IMR-90 (cell line): ENCODE measurements at regions not wholly inside any gene's neighbourhood (a gene's known extent, or its start where the extent isn't known, plus 50 kb on each side); places are given as distances from the start of the nearest gene placed in this dataset.

Experiments used
- ATAC-seq: fragments of 200-7000 bp; cut with Tn5 transposase; 2 replicates; pipeline ENCODE4 v1.9.1; 2020; ENCODE audit warnings: low read depth, mild to moderate bottlenecking, moderate library complexity
- BruUV-seq: library from RNA; stranded (reverse); fragments of 400-500 nt; replicated peaks from 2 replicates; lab custom pipeline; 2021; lab: Mats Ljungman, UMichigan
- CTCF ChIA-PET: fragments of 300-600 bp; formaldehyde crosslinking; extraction: SDS; loops from one replicate; lab custom pipeline; 2021; ENCODE audit warnings: antibody characterized with exemption; lab: Yijun Ruan, JAX
- POLR2A ChIA-PET: fragments of 300-600 bp; sonication (Branson Sonifier 250); formaldehyde crosslinking; loops from one replicate; lab custom pipeline; 2022; ENCODE audit warnings: antibody characterized with exemption; ENCODE audit not compliant: unreplicated experiment; lab: Charles Lee
- DNase-seq: peaks from one replicate; pipeline ENCODE4 v3.0.0; 2013
- H2AFZ ChIP-seq: replicated peaks from 2 replicates; pipeline ENCODE3; 2013; ENCODE audit warnings: low read length, mild to moderate bottlenecking; ENCODE audit not compliant: poor library complexity
- H2AK5ac ChIP-seq: 2 replicates; pipeline ENCODE4 v1.6.1; 2013; ENCODE audit warnings: low read depth, low read length, inconsistent platforms
- H2AK9ac ChIP-seq: replicated peaks from 2 replicates; pipeline ENCODE3; 2013; ENCODE audit warnings: mild to moderate bottlenecking, low read depth, low read length, moderate library complexity; ENCODE audit not compliant: poor library complexity
- H2BK120ac ChIP-seq: 2 replicates; pipeline ENCODE4 v1.6.1; 2013; ENCODE audit warnings: low read depth, low read length, inconsistent platforms
- H2BK15ac ChIP-seq: 3 replicates; pipeline ENCODE4 v1.6.1; 2013; ENCODE audit warnings: low read depth, low read length, inconsistent platforms
- H2BK20ac ChIP-seq: 2 replicates; pipeline ENCODE4 v1.6.1; 2013; ENCODE audit warnings: low read depth, mild to moderate bottlenecking, inconsistent platforms, low read length, moderate library complexity
- H2BK5ac ChIP-seq: 2 replicates; pipeline ENCODE4 v1.6.1; 2013; ENCODE audit warnings: mild to moderate bottlenecking, low read depth, low read length, inconsistent platforms; ENCODE audit not compliant: poor library complexity, severe bottlenecking
- H3K14ac ChIP-seq: replicated peaks from 2 replicates; pipeline ENCODE4 v1.6.1; 2013; ENCODE audit warnings: low read depth, low read length, inconsistent platforms
- H3K18ac ChIP-seq: 2 replicates; pipeline ENCODE4 v1.6.1; 2013; ENCODE audit warnings: low read depth, low read length, control low read depth
- H3K23ac ChIP-seq: 2 replicates; pipeline ENCODE4 v1.6.1; 2013; ENCODE audit warnings: low read depth, low read length, inconsistent platforms
- H3K27ac ChIP-seq: 2 replicates; pipeline ENCODE4 v1.5.1; 2013; ENCODE audit warnings: mild to moderate bottlenecking, control low read depth, low read length; ENCODE audit not compliant: insufficient read depth
- H3K27me3 ChIP-seq: 2 replicates; pipeline ENCODE4 v1.6.1; 2013; ENCODE audit warnings: low read length; ENCODE audit not compliant: control insufficient read depth, insufficient read depth
- H3K36me3 ChIP-seq: 2 replicates; pipeline ENCODE4 v1.6.1; 2013; ENCODE audit warnings: low read length, mixed read lengths; ENCODE audit not compliant: control insufficient read depth, insufficient read depth
- H3K4ac ChIP-seq: 2 replicates; pipeline ENCODE4 v1.6.1; 2013; ENCODE audit warnings: low read depth, low read length, inconsistent platforms
- H3K4me1 ChIP-seq: 2 replicates; pipeline ENCODE4 v1.6.1; 2013; ENCODE audit warnings: low read length, mixed read lengths; ENCODE audit not compliant: control insufficient read depth, insufficient read depth
- H3K4me2 ChIP-seq: 2 replicates; pipeline ENCODE4 v1.6.1; 2013; ENCODE audit warnings: low read depth, mild to moderate bottlenecking, control low read depth, low read length, moderate library complexity
- H3K4me3 ChIP-seq: 2 replicates; pipeline ENCODE4 v1.5.1; 2013; ENCODE audit warnings: low read depth, mild to moderate bottlenecking, control low read depth, low read length, moderate library complexity; ENCODE audit not compliant: insufficient read depth
- H3K56ac ChIP-seq: 2 replicates; pipeline ENCODE4 v1.6.1; 2013; ENCODE audit warnings: low read length, inconsistent platforms; ENCODE audit not compliant: insufficient read depth; ENCODE audit errors: extremely low read depth
- H3K79me1 ChIP-seq, 2 experiments: 2 replicates each; pipeline ENCODE4 v1.6.1; 2013; ENCODE audit warnings: low read length in 2 of 2, inconsistent platforms in 1 of 2, low read depth in 1 of 2
- H3K9ac ChIP-seq: 2 replicates; pipeline ENCODE4 v1.6.1; 2013; ENCODE audit warnings: low read depth, low read length, control low read depth
- H3K9me1 ChIP-seq: 2 replicates; pipeline ENCODE4 v1.6.1; 2013; ENCODE audit warnings: low read length, inconsistent platforms; ENCODE audit not compliant: insufficient read depth
- H3K9me3 ChIP-seq: 2 replicates; pipeline ENCODE4 v1.6.1; 2013; ENCODE audit warnings: low read length; ENCODE audit not compliant: control insufficient read depth, insufficient read depth
- H4K20me1 ChIP-seq: 2 replicates; pipeline ENCODE4 v1.6.1; 2013; ENCODE audit warnings: low read length, inconsistent platforms; ENCODE audit not compliant: insufficient read depth
- H4K5ac ChIP-seq: 2 replicates; pipeline ENCODE4 v1.6.1; 2013; ENCODE audit warnings: mild to moderate bottlenecking, low read depth, low read length, control low read depth
- H4K8ac ChIP-seq, 2 experiments: 2 replicates each; pipeline ENCODE4 v1.6.1; 2013; ENCODE audit warnings: low read depth in 2 of 2, low read length in 2 of 2, control low read depth in 1 of 2, inconsistent platforms in 1 of 2
- H4K91ac ChIP-seq: 2 replicates; pipeline ENCODE4 v1.6.1; 2013; ENCODE audit warnings: low read depth, low read length, inconsistent platforms; ENCODE audit not compliant: insufficient read depth
- FOS ChIP-seq: fragments of 150-350 bp; IDR thresholded peaks from 2 replicates; pipeline ENCODE4 v1.6.1; 2016; ENCODE audit warnings: low read depth, low read length
- MAFK ChIP-seq: IDR thresholded peaks from 2 replicates; pipeline ENCODE4 v1.6.1; 2012; ENCODE audit warnings: low read depth, low read length, improper control_type of control experiment
- MXI1 ChIP-seq: IDR thresholded peaks from 2 replicates; pipeline ENCODE4 v1.6.1; 2012; ENCODE audit warnings: low read depth, mild to moderate bottlenecking, low read length, moderate library complexity, borderline replicate concordance
- POLR2A ChIP-seq: IDR thresholded peaks from 2 replicates; pipeline ENCODE4 v1.6.1; 2012; ENCODE audit warnings: mild to moderate bottlenecking, low read depth, low read length
- RAD21 ChIP-seq: IDR thresholded peaks from 2 replicates; pipeline ENCODE4 v1.6.1; 2012; ENCODE audit warnings: low read length, improper control_type of control experiment
- RCOR1 ChIP-seq: IDR thresholded peaks from 2 replicates; pipeline ENCODE4 v1.6.1; 2012; ENCODE audit warnings: mild to moderate bottlenecking, low read length, improper control_type of control experiment; ENCODE audit not compliant: insufficient replicate concordance
- RFX5 ChIP-seq: IDR thresholded peaks from 2 replicates; pipeline ENCODE4 v1.8.0; 2012; ENCODE audit warnings: low read depth, mild to moderate bottlenecking, low read length, moderate library complexity
- SMC3 ChIP-seq: fragments of 150-350 bp; IDR thresholded peaks from 2 replicates; pipeline ENCODE4 v1.6.1; 2016; ENCODE audit warnings: low read depth, mild to moderate bottlenecking, antibody characterized with exemption, low read length, moderate library complexity
- WGBS, 2 experiments: methylation state at CpG; one replicate each; pipeline versions ENCODE4 v1.1.5 to v1.1.7; 2013; ENCODE audit warnings: missing lambda C conversion rate in 2 of 2; ENCODE audit not compliant: insufficient read length in 1 of 2; ENCODE audit errors: extremely low coverage in 2 of 2; 5-methylcytosine and 5-hydroxymethylcytosine counted together
- dilution Hi-C: fragments of 300-500 bp; cut with HindIII; formaldehyde crosslinking; loops from one replicate; pipeline ENCODE4 v1.14.3; 2018; ENCODE audit warnings: low sequenced_read_pairs; ENCODE audit not compliant: unreplicated experiment
- in situ Hi-C: fragments of 300-500 bp; cut with MboI; formaldehyde crosslinking; loops from 3 replicates; pipeline ENCODE4 v1.14.3; 2019; ENCODE audit warnings: low sequenced_read_pairs, inconsistent platforms, mixed read lengths
- intact Hi-C: fragments of 100-400 bp; cut with micrococcal nuclease; formaldehyde crosslinking; loops from 2 replicates; pipeline ENCODE4 v1.10.0; 2022
- TF ChIP-seq, protein P1 (sequence below): fragments of 150-350 bp; IDR thresholded peaks from 2 replicates; pipeline ENCODE4 v1.6.1; 2016; ENCODE audit warnings: low read depth, mild to moderate bottlenecking, low read length, moderate library complexity, borderline replicate concordance

DNA sequence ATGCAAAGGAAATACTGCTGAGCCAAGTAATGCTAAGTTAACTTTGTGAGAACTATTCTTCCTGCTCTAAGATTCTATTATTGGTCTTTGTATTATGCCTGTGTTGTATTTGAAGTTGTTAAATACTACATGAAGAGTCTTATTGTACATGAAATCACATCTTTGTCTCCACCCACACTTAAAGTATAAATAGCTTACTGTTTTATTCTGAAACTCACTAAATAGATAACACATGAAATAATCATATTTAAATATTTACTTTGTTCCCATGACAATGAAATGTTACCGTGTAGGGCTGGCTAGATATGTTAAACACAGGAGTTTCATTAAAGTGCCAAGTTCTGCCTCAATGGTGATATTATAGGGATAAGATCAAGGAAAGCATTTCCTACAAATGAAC is 562.1 kb upstream of the ATXN8OS start:
- in situ Hi-C loops = no loop called here
- H4K91ac ChIP-seq = no peak overlapping the region
- H4K8ac ChIP-seq = no peak overlapping the region

More for the DNA sequence above, 562.1 kb upstream of the ATXN8OS start:
- no peaks in the 10 kb centered on the region for H3K4me1 ChIP-seq
- TF ChIP-seq, protein P1, sequence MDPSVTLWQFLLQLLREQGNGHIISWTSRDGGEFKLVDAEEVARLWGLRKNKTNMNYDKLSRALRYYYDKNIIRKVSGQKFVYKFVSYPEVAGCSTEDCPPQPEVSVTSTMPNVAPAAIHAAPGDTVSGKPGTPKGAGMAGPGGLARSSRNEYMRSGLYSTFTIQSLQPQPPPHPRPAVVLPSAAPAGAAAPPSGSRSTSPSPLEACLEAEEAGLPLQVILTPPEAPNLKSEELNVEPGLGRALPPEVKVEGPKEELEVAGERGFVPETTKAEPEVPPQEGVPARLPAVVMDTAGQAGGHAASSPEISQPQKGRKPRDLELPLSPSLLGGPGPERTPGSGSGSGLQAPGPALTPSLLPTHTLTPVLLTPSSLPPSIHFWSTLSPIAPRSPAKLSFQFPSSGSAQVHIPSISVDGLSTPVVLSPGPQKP = no peak
- TF ChIP-seq RAD21 = no peak
- TF ChIP-seq MAFK = no peak
- no peak for TF ChIP-seq MXI1
- no peak for TF ChIP-seq RFX5
- no peak for TF ChIP-seq SMC3
- TF ChIP-seq RCOR1 = no peak
- TF ChIP-seq POLR2A = no peak
- no peak for TF ChIP-seq FOS
- dilution Hi-C loops = no loop called here
- no peaks in the 10 kb centered on the region for H3K27me3 ChIP-seq
- CTCF ChIA-PET = no interaction called here
- H3K27ac ChIP-seq = no peak overlapping the region
- WGBS, 2 experiments = no CpG with 5 or more reads among the region's 1 CpG
- no peak overlapping the region for H2BK120ac ChIP-seq
- H2BK15ac ChIP-seq = no peak overlapping the region
- no peak overlapping the region for H2AK5ac ChIP-seq
- H3K4ac ChIP-seq = no peak overlapping the region
- POLR2A ChIA-PET = no interaction called here
- intact Hi-C loops = no loop called here
- H2AFZ ChIP-seq = no peak overlapping the region
- no TSS peak for BruUV-seq
- no peak overlapping the region for H2BK20ac ChIP-seq
- H4K5ac ChIP-seq = no peak overlapping the region
- H3K56ac ChIP-seq = no peak overlapping the region
- H4K20me1 ChIP-seq = no peaks in the 10 kb centered on the region
- H3K14ac ChIP-seq = no peak overlapping the region
- no peaks in the 10 kb centered on the region for H3K9me1 ChIP-seq
- DNase-seq = no peak
- no peak overlapping the region for H3K18ac ChIP-seq
- H3K36me3 ChIP-seq = no peaks in the 10 kb centered on the region
- no peak overlapping the region for H2AK9ac ChIP-seq
- no peak for ATAC-seq
- H3K23ac ChIP-seq = no peak overlapping the region
- no peak overlapping the region for H2BK5ac ChIP-seq
- peaks cover 4% of the 10 kb centered on the region for H3K9me3 ChIP-seq
- no peak overlapping the region for H3K9ac ChIP-seq
- no peaks in the 10 kb centered on the region for H3K79me1 ChIP-seq
- no peak overlapping the region for H3K4me3 ChIP-seq
- H3K4me2 ChIP-seq = no peak overlapping the region
